Caki2 (cell line): ENCODE measurements at regions not wholly inside any gene's neighbourhood (a gene's known extent, or its start where the extent isn't known, plus 50 kb on each side); places are given as distances from the start of the nearest gene placed in this dataset.

Experiments used
- DNase-seq: peaks from one replicate; pipeline ENCODE4 v3.0.0-alpha.2; 2015; ENCODE audit warnings: low read depth
- in situ Hi-C: cut with HindIII; loops from 2 replicates; pipeline ENCODE4 v1.10.0; 2016; ENCODE audit warnings: low sequenced_read_pairs, low pct_unique_long_range_greater_than_20kb, mixed read lengths

- in situ Hi-C loops, result no loop called here
- DNase-seq, result no peak
Observed at GRCh38 chr1:57522575-57522974, 98.7 kb upstream of the DAB1 start.

GRCh38 chr1:57520743-57521515 is 97.1 kb upstream of the DAB1 start:
- in situ Hi-C loops, result no loop called here
- no peak for DNase-seq

- DNase-seq, result no peak
- in situ Hi-C loops, result no loop called here
Observed at GRCh38 chr1:57518496-57518895, 94.6 kb upstream of the DAB1 start.

- no peak for DNase-seq
- in situ Hi-C loops, result no loop called here
Observed at GRCh38 chr1:57517587-57518374, 93.9 kb upstream of the DAB1 start.

- no peak for DNase-seq
- in situ Hi-C loops, result no loop called here
Observed at GRCh38 chr1:57512386-57512785, 88.5 kb upstream of the DAB1 start.

- in situ Hi-C loops, result no loop called here
- no peak for DNase-seq
Observed at GRCh38 chr1:57506941-57507340, 83.1 kb upstream of the DAB1 start.

GRCh38 chr1:57503337-57503736 is 79.5 kb upstream of the DAB1 start:
- in situ Hi-C loops, result no loop called here
- DNase-seq, result no peak

- DNase-seq, result no peak
- in situ Hi-C loops, result no loop called here
Observed at GRCh38 chr1:57500136-57500830, 76.4 kb upstream of the DAB1 start.

- peak; percentile 38 for DNase-seq
- in situ Hi-C loops, result no loop called here
Observed at GRCh38 chr1:57494530-57495079, 70.7 kb upstream of the DAB1 start.

- no peak for DNase-seq
- in situ Hi-C loops, result no loop called here
Observed at GRCh38 chr1:57492586-57493226, 68.8 kb upstream of the DAB1 start.

- in situ Hi-C loops, result no loop called here
- peak; percentile 49 for DNase-seq
Observed at GRCh38 chr1:57489358-57490036, 65.6 kb upstream of the DAB1 start.

GRCh38 chr1:57485643-57486042 is 61.8 kb upstream of the DAB1 start:
- in situ Hi-C loops, result no loop called here
- peak; percentile 18 for DNase-seq

GRCh38 chr1:57483954-57484353 is 60.1 kb upstream of the DAB1 start:
- no peak for DNase-seq
- in situ Hi-C loops, result no loop called here

GRCh38 chr1:57479471-57479870 is 55.6 kb upstream of the DAB1 start:
- no peak for DNase-seq
- in situ Hi-C loops, result no loop called here

GRCh38 chr1:57475366-57475765 is 51.5 kb upstream of the DAB1 start:
- in situ Hi-C loops, result no loop called here
- DNase-seq, result no peak

- DNase-seq, result no peak
- in situ Hi-C loops, result no loop called here
Observed at GRCh38 chr1:57474137-57474750, 50.4 kb upstream of the DAB1 start.
